ENCODE measurements at regions not wholly inside any gene's neighbourhood (a gene's known extent, or its start where the extent isn't known, plus 50 kb on each side); places are given as distances from the start of the nearest gene placed in this dataset.

DNA sequence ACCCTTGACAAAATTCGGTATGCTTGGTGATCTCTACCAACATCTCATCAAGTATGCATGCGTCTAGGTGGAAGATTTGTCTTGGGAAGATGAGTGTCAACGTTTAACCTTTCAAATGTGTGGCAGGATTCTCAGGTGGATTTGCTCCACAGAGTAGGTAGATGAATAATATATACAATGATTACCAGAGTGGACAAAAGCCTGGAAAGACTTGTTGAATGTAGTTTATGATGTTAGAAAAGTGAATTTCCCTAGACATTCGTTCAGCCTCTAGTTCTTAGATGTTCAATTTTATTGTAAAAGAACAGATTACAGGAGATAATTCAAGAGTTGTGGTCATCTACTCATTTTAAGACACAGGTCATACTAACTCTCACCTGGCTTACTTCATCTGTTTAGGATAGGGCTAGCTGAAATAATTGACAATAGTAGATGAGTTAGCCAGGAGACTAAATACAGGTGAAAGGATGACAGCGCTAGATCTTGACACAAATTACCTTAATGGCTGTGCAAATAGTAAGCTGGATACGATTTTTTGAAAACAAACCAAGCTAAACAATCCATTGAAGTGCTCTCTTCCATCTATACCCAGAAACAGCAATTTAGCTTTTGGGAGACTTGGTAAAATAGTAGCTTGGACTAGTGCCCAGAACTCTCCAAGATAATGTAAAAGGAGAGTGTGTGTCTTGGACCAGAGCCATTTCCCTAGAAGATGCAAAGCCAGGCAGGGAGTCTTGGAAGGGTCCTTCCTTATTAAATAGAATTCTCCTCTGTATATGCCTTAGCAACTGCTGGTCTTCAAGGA, 168.0 kb downstream of the DACT1 start:
- no peak for TF ChIP-seq POLR2A (IDR thresholded peaks at IDR 0.05)
- TF ChIP-seq CTCF (IDR thresholded peaks at IDR 0.05) = no peak
- no peak for TF ChIP-seq POLR2AphosphoS5 (IDR thresholded peaks at IDR 0.05; ENCODE audit: insufficient read depth in 1 of 2, low read depth in 1 of 2)

Data from vagina (tissue), 2 donors.